ENCODE measurements at regions not wholly inside any gene's neighbourhood (a gene's known extent, or its start where the extent isn't known, plus 50 kb on each side); places are given as distances from the start of the nearest gene placed in this dataset.

DNA sequence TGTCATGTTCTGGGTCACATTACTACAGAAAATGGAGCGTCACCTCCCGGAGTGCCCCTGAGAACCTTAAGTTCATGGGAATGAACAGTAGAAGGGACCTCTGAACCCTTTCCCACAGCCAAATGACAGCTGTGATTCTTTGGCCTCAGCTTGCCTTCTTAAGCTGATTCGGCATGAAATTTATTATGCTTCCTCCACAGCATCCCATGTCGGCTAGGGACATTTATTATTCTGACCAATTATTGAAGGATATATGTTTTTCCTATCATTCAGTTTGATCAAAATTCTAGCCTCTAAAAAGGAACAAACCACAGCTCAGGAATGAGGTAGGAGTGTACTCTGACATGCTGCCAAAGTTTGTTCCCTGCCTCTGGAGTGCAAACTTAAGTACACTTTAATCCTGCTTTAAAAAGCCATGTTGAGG, 440.6 kb downstream of the CETN3 start:
- TF ChIP-seq, protein P1, sequence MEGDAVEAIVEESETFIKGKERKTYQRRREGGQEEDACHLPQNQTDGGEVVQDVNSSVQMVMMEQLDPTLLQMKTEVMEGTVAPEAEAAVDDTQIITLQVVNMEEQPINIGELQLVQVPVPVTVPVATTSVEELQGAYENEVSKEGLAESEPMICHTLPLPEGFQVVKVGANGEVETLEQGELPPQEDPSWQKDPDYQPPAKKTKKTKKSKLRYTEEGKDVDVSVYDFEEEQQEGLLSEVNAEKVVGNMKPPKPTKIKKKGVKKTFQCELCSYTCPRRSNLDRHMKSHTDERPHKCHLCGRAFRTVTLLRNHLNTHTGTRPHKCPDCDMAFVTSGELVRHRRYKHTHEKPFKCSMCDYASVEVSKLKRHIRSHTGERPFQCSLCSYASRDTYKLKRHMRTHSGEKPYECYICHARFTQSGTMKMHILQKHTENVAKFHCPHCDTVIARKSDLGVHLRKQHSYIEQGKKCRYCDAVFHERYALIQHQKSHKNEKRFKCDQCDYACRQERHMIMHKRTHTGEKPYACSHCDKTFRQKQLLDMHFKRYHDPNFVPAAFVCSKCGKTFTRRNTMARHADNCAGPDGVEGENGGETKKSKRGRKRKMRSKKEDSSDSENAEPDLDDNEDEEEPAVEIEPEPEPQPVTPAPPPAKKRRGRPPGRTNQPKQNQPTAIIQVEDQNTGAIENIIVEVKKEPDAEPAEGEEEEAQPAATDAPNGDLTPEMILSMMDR (IDR thresholded peaks at IDR 0.05): no peak
- TF ChIP-seq POLR2A (IDR thresholded peaks at IDR 0.05): no peak
